Lung (tissue), 11 donors: ENCODE measurements at regions not wholly inside any gene's neighbourhood (a gene's known extent, or its start where the extent isn't known, plus 50 kb on each side); places are given as distances from the start of the nearest gene placed in this dataset.

ENCODE experiments used
- ATAC-seq: fragments of 200-7000 bp; cut with Tn5 transposase; one replicate; pipeline ENCODE4 v1.9.1; 2020; ENCODE audit warnings: moderate number of reproducible peaks; ENCODE audit not compliant: insufficient read depth, low FRiP score
- DNase-seq, 3 donors: peaks; one replicate each; pipeline ENCODE4 v3.0.0-alpha.2; 2013 to 2017
- H3K27ac ChIP-seq, 2 donors: one replicate each; pipeline ENCODE4 v1.5.1; 2013; ENCODE audit warnings: mild to moderate bottlenecking in 2 of 2, moderate library complexity in 2 of 2, control low read depth in 1 of 2, inconsistent platforms in 1 of 2, low read depth in 1 of 2, low read length in 1 of 2
- H3K27me3 ChIP-seq, 3 donors: one replicate each; pipeline ENCODE4 v1.5.1; 2013; ENCODE audit warnings: low read length in 2 of 3; ENCODE audit not compliant: control insufficient read depth in 3 of 3, insufficient read depth in 3 of 3
- H3K36me3 ChIP-seq, 4 donors: one replicate each; pipeline ENCODE4 v1.5.1; 2013; ENCODE audit warnings: low read length in 4 of 4, mild to moderate bottlenecking in 1 of 4, moderate library complexity in 1 of 4; ENCODE audit not compliant: control insufficient read depth in 4 of 4, insufficient read depth in 4 of 4
- H3K4me1 ChIP-seq, 5 donors: one replicate each; pipeline ENCODE4 v1.5.1; 2013; ENCODE audit warnings: low read length in 5 of 5, mild to moderate bottlenecking in 2 of 5, moderate library complexity in 1 of 5; ENCODE audit not compliant: control insufficient read depth in 5 of 5, insufficient read depth in 5 of 5
- H3K4me3 ChIP-seq: one replicate; pipeline ENCODE4 v1.5.1; 2013; ENCODE audit warnings: mild to moderate bottlenecking, control low read depth, moderate library complexity
- H3K9ac ChIP-seq, 2 donors: one replicate each; pipeline ENCODE4 v1.5.1; 2013; ENCODE audit warnings: low read length in 2 of 2, control low read depth in 1 of 2; ENCODE audit not compliant: insufficient read depth in 1 of 2
- H3K9me3 ChIP-seq, 4 donors: one replicate each; pipeline ENCODE4 v1.5.1; 2013; ENCODE audit warnings: low read length in 3 of 4, mild to moderate bottlenecking in 1 of 4, moderate library complexity in 1 of 4; ENCODE audit not compliant: control insufficient read depth in 4 of 4, insufficient read depth in 3 of 4
- CTCF ChIP-seq: IDR thresholded peaks from 2 replicates; pipeline ENCODE4 v1.5.1; 2012; ENCODE audit warnings: mild to moderate bottlenecking; ENCODE audit errors: control extremely low read depth, extremely low read depth
- WGBS, 2 donors: extraction: QIAGEN DNeasy Blood & Tissue Kit; methylation state at CpG; one replicate each; pipeline ENCODE4 v1.1.7; 2013; 5-methylcytosine and 5-hydroxymethylcytosine counted together
- donor health status: control.
- donor health status: control.
- donor health status: Bipolar disorder and iron deficiency.
- donor health status: healthy.
- donor health status: DM: yes; HTN: yes; CAD: no.

DNA sequence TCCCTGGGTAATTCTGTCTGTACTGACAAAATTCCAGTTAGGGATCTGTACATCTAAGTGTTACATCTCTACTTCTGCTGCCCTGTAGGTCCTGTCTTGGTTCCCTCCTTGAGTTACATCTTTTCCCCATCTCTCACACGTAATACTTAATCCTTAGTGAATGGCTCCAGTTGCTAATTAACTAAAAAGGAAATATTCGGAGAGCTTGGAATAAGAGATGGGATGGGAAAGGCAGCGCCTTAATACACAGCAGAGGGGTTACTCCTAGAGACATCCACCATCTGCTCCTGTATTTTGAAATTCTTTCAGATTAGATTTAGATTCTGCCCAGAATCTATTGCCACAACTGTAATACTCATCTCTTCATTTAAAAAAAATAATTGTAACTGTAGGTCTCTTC is 384.0 kb downstream of the SAMD5 start:
- Histone ChIP-seq H3K9me3 (no peaks in the 10 kb centered on the region), H3K27ac (no peak overlapping the region), H3K4me1 (peaks cover 0 to 6% (median 0%) of the 10 kb centered on the region in 5 donors), H3K36me3 (no peaks in the 10 kb centered on the region), H3K27me3 (no peaks in the 10 kb centered on the region), H3K9ac (no peak overlapping the region), H3K4me3 (no peak overlapping the region)
- ATAC-seq, result no peak
- 69 to 84% methylated on average over 3 of the region's 3 CpGs for WGBS, 2 donors
- no peak for TF ChIP-seq CTCF
- DNase-seq, result peak in 2 of 3 donors; percentile 42 to 55

DNA sequence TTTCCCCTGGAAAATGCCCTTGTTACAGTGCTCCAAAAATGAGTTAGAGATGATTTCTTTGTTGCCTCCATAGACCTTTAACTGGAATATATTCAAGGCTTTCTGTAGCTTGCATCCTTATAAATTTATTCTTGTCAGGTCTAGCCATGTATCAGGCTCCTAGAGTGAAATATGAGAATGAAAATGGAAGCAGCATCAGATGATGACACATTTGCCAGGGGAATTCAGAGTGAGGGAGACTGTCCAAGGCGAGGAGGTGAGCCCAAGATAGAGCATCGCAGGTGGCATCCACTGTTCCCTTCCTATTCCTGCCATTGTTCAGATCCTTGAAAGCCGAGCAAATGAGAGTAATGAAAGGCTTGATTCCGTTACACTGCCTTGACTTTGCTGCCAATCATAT is 386.8 kb downstream of the SAMD5 start:
- no peak for TF ChIP-seq CTCF
- ATAC-seq (no peak), DNase-seq (no peak)
- peaks cover 0 to 6% (median 0%) of the 10 kb centered on the region in 5 donors for H3K4me1 ChIP-seq
- no peaks in the 10 kb centered on the region for H3K27me3 ChIP-seq
- H3K36me3 ChIP-seq, result no peaks in the 10 kb centered on the region
- no peaks in the 10 kb centered on the region for H3K9me3 ChIP-seq
- no peak overlapping the region for H3K9ac ChIP-seq
- no peak overlapping the region for H3K4me3 ChIP-seq
- no peak overlapping the region for H3K27ac ChIP-seq
- 91% methylated on average over 4 of the region's 4 CpGs for WGBS, 2 donors

DNA sequence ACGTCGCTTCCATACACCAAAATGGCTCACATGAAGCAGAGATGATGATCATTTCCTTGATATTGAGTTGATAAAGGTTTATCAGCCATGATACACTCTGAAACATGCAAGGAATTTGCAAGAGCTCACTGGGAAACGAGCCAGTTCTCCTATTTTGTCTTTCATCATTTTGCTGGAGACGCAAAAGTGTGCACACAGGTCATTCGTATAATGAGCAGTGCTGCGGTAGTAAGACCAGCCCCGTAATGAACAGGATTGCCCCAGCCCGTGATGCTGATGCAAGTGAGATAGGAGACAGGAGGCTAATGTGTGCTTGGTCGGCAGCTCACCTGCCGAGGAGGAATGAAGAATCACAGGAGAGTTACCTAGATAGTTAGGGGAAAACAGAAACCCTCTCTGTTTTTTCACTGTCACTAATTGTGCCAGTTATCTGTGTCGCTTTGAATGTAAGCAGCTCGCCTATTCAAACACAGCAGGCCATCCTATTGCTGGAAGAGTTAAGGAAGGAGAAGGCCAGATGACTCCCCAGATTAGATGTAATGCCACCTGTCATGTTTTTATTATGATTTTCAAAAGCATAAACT is 391.8 kb downstream of the SAMD5 start:
- Histone ChIP-seq H3K4me3 (no peak overlapping the region), H3K27me3 (no peaks in the 10 kb centered on the region), H3K9ac (no peak overlapping the region), H3K36me3 (no peaks in the 10 kb centered on the region), H3K27ac (no peak overlapping the region), H3K4me1 (no peaks in the 10 kb centered on the region), H3K9me3 (no peaks in the 10 kb centered on the region)
- WGBS, 2 donors, result 78 to 92% methylated on average over 12 of the region's 12 CpGs
- no peak for TF ChIP-seq CTCF
- no peak for ATAC-seq
- no peak for DNase-seq

DNA sequence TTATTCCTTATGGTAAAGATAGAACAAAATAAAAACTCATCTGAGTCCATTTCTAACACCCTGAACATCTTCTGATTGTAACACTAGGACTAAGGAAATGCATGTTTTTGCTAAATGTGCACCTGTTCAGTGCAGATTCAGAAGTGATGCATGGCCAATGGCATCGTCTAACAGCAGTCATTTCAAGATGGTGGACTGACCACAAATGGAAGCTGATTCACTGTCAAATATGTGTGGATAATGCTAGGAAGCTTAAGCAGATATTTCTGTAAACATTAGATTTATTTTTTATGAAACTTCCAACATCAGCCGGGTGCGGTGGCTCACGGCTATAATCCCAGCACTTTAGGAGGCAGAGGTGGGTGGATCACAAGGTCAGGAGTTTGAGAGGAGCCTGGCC is 394.8 kb downstream of the SAMD5 start:
- H3K9me3 ChIP-seq, result no peaks in the 10 kb centered on the region
- no peak overlapping the region for H3K27ac ChIP-seq
- H3K4me3 ChIP-seq, result no peak overlapping the region
- TF ChIP-seq CTCF, result no peak
- H3K36me3 ChIP-seq, result no peaks in the 10 kb centered on the region
- H3K27me3 ChIP-seq, result no peaks in the 10 kb centered on the region
- 97% methylated on average over 4 of the region's 4 CpGs for WGBS, 2 donors
- no peak overlapping the region for H3K9ac ChIP-seq
- DNase-seq (no peak), ATAC-seq (no peak)
- no peaks in the 10 kb centered on the region for H3K4me1 ChIP-seq
